Stimulated activated CD4-positive, alpha-beta T cell treated with anti-CD3 and anti-CD28 coated beads, Interleukin-12 subunit alpha, Interleukin-12 subunit beta, amount 100 ng/mL, for 4 hours (primary cell): ENCODE measurements at regions not wholly inside any gene's neighbourhood (a gene's known extent, or its start where the extent isn't known, plus 50 kb on each side); places are given as distances from the start of the nearest gene placed in this dataset.
"Not testable (repeated sequence)": the region's sequence is repeated elsewhere in the genome, so short reads cannot be mapped to it uniquely, and the experiment has no call there.

ENCODE experiments used
- DNase-seq: peaks from one replicate; pipeline ENCODE4 v3.0.0-alpha.2; 2020

GRCh38 chr2:192958615-192959014 is 763.9 kb upstream of the TMEFF2 start:
- not testable (repeated sequence) for DNase-seq

GRCh38 chr2:192957425-192957824 is 762.7 kb upstream of the TMEFF2 start:
- DNase-seq: no peak

- DNase-seq: no peak
These were observed 758.4 kb upstream of the TMEFF2 start for GRCh38 chr2:192953116-192953515.

GRCh38 chr2:192952245-192952644 is 757.5 kb upstream of the TMEFF2 start:
- no peak for DNase-seq

GRCh38 chr2:192948316-192948715 is 753.6 kb upstream of the TMEFF2 start:
- no peak for DNase-seq

- DNase-seq: no peak
These were observed 752.6 kb upstream of the TMEFF2 start for GRCh38 chr2:192947352-192947751.

- DNase-seq: no peak
These were observed 746.0 kb upstream of the TMEFF2 start for GRCh38 chr2:192940767-192941166.

- DNase-seq: no peak
These were observed 737.6 kb upstream of the TMEFF2 start for GRCh38 chr2:192932376-192932775.

GRCh38 chr2:192921631-192922030 is 726.9 kb upstream of the TMEFF2 start:
- DNase-seq: not testable (repeated sequence)

GRCh38 chr2:192901446-192901845 is 706.7 kb upstream of the TMEFF2 start:
- no peak for DNase-seq

- DNase-seq: no peak
These were observed 704.7 kb upstream of the TMEFF2 start for GRCh38 chr2:192899466-192899865.

GRCh38 chr2:192893976-192894375 is 699.2 kb upstream of the TMEFF2 start:
- DNase-seq: not testable (repeated sequence)

GRCh38 chr2:192888109-192888508 is 693.4 kb upstream of the TMEFF2 start:
- no peak for DNase-seq

GRCh38 chr2:192887337-192887736 is 692.6 kb upstream of the TMEFF2 start:
- DNase-seq: no peak

- DNase-seq: no peak
These were observed 691.9 kb upstream of the TMEFF2 start for GRCh38 chr2:192886636-192887035.

- DNase-seq: no peak
These were observed 690.9 kb upstream of the TMEFF2 start for GRCh38 chr2:192885569-192886160.

GRCh38 chr2:192877159-192877558 is 682.4 kb upstream of the TMEFF2 start:
- no peak for DNase-seq

GRCh38 chr2:192876698-192877097 is 682.0 kb upstream of the TMEFF2 start:
- DNase-seq: no peak

GRCh38 chr2:192854706-192855105 is 660.0 kb upstream of the TMEFF2 start:
- no peak for DNase-seq

- DNase-seq: no peak
These were observed 659.3 kb upstream of the TMEFF2 start for GRCh38 chr2:192854031-192854430.

- no peak for DNase-seq
These were observed 634.2 kb upstream of the TMEFF2 start for GRCh38 chr2:192828947-192829346.

GRCh38 chr2:192828175-192828574 is 633.4 kb upstream of the TMEFF2 start:
- DNase-seq: no peak

GRCh38 chr2:192827735-192828134 is 633.0 kb upstream of the TMEFF2 start:
- DNase-seq: no peak

- no peak for DNase-seq
These were observed 619.6 kb upstream of the TMEFF2 start for GRCh38 chr2:192814376-192814775.

- no peak for DNase-seq
These were observed 618.6 kb upstream of the TMEFF2 start for GRCh38 chr2:192813341-192813740.

- DNase-seq: no peak
These were observed 614.4 kb upstream of the TMEFF2 start for GRCh38 chr2:192809173-192809572.
